ENCODE measurements at regions not wholly inside any gene's neighbourhood (a gene's known extent, or its start where the extent isn't known, plus 50 kb on each side); places are given as distances from the start of the nearest gene placed in this dataset.

DNA sequence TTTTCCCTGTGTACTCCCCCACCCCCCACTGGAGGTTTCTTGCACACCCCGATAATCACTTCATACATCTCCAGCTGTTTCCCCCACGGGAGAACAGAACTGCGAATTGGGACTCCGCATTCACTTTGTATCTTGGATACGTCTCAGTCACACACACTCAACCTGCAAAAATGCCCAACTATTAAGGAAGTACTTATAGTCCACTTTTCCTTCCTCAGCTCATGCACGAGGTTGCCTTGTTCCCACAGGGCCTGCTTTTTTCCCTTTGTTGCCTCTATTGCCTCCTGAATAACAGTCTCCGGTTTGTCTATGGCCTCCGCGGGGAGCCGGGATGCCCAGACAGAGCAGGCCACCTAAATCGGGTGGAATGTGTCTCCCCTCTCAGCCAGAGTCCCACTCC, 282.3 kb downstream of the PYDC2 start:
- DNase-seq, result no peak

- no peak for DNase-seq
Observed at GRCh38 chr3:191750618-191751017, 289.7 kb downstream of the PYDC2 start.

- DNase-seq, result no peak
Observed at GRCh38 chr3:191753196-191753595, 292.2 kb downstream of the PYDC2 start.

DNA sequence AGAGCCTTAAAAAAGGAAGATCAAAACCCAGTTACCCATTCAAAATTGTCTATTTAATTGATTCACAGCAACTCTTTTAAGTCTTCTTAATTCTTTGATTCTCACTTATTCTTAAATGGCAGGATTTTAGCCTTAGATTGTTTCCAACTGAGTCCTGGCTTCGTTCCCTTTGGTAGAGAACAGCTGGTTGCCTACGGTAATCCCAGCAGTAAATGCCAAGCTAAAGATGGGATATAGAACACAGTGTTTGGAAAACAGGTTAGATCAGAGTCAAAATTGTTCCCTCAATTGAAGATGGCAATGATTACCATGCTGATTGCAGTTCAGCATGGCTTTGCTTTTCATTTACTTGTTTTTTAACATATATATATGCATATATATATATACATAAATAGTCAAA, 300.9 kb downstream of the PYDC2 start:
- DNase-seq, result no peak

DNA sequence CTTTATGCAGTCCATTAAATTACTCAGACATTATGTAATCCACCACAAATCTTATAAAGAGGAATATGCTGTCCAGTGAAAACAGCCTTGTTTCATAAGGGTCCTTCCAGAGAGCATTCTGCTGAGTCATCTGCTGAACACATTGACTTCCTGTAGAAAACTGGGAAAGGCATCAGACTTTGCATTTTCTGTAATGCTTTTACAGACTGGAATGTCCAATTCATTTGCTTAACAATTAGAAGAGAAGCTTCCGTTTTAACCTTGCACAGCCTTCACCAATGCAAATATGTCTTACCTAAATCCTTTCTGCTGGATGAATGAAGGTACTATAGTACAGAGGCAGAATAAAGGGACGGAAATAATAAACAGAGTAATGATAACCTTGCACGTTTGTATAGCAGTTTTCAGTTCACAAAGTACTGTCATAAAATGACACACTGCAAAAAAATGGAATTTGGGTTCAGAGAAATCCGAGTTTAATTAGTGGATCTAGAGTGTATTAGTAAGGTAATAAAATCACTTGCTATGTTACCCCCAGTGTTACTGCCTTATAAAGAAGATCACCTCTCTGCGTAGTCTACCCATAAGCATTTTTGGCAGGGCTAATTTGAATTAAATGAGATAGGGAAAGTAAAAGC, 301.5 kb downstream of the PYDC2 start:
- no peak for DNase-seq

DNA sequence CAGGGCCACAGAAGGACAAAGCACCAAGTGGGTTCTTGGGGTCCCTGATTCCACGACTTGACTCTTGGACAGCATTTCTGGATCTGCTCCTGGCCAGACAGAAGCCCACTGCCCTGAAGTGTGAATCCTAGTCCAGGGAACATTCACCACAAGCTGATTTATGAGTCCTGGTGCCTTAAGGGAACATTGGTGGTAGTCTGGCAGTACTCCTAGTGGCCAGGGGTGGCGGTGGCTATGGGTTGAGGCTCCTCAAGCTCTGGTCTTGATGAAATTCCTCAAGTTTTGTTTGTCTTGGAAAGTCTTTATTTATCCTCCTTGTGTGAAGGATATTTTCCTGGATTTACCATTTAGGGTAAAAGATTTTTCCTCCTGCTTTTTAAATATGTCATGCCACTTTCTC, 307.5 kb downstream of the PYDC2 start:
- no peak for DNase-seq

- DNase-seq, result no peak
Observed at GRCh38 chr3:191770541-191770940, 309.6 kb downstream of the PYDC2 start.

DNA sequence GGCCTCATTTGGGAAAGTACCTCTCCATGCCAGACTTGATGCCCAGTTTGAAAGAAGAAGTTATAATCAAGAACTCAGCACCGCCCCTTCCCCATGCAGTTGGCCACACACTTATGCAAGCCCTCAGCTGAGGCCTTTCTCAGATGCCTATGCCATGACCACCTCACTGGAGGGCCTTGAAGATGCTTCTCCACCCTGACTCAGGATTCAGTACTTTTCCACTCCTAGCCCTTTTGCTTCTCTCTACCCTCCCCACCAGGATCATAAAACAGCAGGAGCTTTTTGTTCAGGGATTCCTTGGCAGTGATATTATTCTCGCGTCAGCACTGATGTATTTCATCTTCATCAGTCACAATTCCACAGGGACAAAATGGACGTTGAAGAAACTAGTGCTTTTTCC, 313.5 kb downstream of the PYDC2 start:
- DNase-seq, result no peak

DNA sequence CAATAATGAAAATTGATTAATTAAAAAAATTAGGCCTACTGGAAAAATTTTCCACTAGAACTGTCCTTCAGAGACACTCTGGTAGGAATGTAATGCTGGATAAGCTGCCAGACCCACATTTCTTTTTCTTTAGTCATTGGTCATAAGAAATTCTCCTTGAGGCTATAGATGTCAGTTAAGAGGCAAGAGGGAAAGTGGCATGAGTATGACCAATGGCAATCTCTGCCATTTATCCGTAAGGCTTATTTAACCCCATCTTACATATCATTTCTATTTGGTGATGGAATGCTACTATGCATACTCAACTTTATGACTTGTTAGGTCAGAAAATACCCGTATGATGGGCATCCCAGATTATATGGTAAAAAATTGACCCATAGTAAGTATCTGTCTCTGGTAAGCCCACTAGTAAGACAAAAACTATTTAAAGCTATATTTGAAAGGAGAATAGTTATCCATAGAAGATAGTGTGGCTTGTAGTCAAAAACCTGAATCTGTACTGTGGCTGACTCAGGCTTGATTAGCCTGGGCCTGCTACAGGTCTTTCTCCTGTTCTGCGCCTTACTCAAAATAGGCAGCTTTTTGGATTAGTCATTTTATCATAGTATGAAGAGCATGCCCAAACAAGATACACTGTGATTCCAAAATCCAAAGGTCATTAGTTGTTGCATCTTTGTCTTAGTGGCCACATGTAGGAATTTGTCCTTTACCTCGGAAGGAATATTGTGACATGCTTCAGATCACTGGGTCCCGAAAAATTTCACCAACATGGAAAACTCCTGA, 314.7 kb downstream of the PYDC2 start:
- no peak for DNase-seq

GRCh38 chr3:191781044-191781443, 320.1 kb downstream of the PYDC2 start:
- DNase-seq, result no peak

GRCh38 chr3:191783024-191783423, 322.1 kb downstream of the PYDC2 start:
- DNase-seq, result no peak

DNA sequence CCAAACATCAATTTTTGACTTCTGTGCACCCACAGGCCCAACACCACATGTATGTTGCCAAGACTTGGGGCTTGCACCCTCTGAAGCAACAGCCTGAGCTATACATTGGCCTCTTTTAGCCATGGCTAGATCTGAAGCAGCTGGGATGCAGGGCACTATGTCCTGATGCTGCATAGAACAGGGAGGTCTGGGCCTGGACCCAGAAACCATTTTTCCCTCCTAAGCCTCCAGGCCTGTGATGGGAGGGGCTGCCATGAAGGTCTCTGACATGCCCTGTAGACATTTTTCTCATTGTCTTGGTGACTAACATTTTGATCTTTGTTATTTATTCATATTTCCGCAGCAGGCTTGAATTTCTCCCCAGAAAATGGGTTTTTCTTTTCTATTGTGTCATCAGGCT, 330.0 kb downstream of the PYDC2 start:
- DNase-seq, result no peak

GRCh38 chr3:191792580-191792979, 331.6 kb downstream of the PYDC2 start:
- DNase-seq, result no peak

- no peak for DNase-seq
Observed at GRCh38 chr3:191795196-191795595, 334.2 kb downstream of the PYDC2 start.

DNA sequence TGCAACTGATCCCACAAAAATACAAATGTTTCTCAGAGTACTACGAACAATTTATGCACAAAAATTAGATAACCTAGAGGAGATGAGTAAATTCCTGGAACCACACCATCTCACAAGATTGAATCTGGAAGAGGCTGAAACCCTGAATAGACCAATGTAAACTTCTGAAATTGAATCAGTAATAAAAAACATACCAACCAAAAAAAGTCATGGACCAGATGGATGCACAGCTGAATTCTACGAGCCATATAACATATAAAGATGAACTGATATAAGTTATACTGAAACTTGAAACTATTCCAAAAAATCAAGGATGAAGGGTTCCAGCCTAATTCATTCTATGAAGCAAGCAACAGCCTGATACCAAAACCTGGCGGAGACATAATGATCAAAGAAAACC, 336.3 kb downstream of the PYDC2 start:
- no peak for DNase-seq

DNA sequence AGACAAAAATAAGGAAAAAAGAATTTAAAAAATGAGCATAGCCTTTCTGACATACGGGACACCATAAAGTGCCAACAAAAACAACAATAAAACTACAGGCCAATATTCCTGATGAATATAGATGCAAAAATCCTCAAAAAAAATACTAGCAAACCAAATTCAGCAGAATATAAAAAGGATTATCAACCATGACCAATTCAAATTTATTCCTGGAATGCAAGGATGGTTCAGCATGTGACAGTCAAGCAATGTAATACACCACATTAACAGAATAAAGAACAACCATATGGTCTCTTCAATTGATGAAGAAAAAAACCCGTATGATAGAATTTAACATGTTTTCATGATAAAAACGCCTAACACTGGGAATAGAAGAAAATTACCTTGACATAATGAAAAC, 341.7 kb downstream of the PYDC2 start:
- DNase-seq, result no peak

DNA sequence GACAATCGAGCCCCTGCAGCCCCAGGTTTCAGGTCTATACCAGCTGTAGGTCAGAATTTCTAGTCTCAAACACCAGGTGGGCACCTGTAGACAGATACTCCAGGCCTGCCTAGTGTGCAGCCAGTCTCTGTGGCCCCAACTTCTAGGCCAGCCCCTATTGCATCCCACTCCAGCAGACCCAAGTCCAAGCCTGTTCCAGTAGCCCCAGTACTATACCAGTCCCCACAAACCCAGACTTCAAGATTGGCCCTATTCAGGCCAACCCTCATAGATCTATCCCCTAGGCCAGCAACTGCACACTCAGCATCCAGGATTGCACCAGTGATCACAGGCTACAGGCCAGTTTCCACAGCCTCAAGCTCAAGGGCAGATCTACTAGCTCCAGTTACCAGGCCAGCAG, 344.0 kb downstream of the PYDC2 start:
- no peak for DNase-seq

DNA sequence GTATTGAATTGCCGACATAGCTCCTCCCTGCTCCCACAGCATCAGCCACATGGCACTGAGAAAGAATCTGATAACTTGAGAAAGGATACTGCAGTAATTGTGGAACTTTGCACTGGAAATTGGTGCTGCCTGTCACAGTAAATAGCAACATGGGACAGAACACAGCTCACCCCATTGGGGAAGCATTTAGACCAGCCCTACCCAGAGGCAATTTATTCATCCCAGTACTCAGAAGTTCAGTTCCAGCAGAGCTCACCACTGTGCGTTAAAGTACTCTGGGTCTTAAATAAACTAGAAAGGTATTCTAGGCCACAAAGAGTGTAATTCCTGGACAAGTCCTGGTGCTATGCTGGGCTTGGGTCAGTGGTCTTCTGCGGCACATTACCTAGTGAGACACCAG, 347.1 kb downstream of the PYDC2 start:
- no peak for DNase-seq

DNA sequence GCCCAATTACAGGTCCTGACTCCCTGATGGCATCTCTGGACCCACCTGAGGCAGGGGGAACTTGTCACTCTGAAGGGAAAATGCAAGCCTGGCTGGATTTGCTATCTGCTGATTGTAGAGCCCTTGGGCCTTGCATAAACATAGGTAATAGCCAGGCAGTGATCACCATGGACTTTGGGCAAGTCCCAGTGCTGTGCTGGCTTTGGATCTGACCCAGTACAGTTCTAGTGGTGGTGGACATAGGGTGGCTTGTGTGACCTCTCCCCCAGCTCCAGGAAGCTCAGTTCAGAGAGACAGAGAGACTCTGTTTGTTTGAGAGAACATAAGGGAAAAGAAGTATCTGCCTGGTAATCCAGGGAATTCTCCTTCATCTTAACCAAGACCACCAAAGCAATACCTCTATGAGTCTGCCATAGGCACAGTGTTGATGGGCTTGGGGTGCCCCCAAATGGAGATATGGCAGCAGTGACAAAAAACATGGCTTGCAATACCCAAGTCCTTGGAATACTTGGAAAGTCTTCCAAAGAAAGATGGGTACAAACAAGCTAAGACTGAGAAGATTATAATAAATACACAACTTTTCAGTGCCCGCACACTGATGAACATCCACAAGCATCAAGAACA, 348.5 kb downstream of the PYDC2 start:
- DNase-seq, result no peak

- no peak for DNase-seq
Observed at GRCh38 chr3:191813245-191813644, 352.3 kb downstream of the PYDC2 start.

DNA sequence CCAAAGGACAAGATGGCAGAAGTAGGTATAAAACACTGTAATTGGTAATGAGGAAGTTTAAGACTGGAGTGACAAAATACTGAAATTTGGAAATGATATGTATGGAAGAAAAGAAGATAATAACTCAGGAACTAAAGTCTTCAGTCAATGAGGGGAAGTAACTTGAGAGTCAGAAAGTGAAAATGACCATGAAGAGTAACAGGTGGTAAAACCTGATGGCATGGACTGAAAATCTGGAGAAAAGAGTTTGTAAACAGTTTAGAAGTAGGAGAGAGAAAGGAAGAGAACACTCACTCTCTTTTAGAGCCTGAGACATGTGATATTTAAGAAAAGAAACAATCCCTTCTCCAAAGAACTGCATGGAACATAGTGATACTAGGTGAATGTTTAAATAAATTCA, 387.9 kb downstream of the PYDC2 start:
- DNase-seq, result no peak

GRCh38 chr3:191859531-191859930, 398.6 kb downstream of the PYDC2 start:
- no peak for DNase-seq

DNA sequence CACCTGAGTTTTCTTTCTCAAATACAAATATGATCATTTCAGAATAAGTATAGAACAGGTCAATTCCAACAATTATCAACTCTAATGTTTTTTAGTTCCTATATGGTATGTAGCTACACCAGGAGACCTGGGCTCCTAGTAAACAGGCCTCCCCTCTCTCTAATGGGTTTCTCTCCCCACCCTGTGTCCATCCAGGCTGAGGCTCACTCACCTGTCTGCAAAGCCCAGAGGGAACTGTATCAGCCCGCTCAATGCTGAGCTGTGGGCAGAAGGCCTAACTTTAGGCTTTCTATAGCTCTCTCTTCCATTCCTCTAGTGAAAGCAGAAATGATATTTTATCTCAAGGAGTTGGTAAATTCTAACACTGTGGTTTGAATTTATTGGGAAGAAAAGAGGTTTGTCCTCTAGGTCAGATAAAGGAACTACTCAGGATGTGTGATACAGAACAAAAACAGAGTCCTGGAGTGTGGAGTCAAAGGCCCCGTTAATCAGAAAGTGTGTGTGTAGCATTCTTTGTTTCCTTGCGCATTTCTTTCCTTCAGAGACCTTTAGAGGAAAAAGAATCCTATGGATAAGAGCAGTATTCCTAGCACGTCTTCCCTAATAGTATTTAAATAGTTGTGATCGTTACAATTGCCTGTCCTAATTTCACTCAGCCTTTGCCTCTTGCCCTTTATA, 408.9 kb downstream of the PYDC2 start:
- no peak for DNase-seq

DNA sequence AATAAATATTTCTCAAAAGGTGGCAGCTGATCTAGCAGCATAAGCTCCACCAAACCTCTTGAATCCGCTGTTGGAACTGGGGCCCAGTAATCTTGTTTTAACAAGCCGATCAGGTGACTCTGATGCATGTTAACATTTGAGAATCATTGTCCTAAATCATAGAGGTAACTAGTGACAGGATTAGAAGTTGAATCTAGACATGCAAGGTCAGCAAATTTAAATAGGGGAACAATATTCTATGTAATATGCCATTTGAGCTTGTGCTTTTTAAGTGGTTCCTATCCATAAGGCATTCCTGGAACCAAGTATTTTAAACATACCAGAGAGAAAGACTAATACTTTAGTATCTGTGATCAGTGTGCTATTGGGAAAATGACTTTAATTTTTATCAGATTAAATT, 412.8 kb downstream of the PYDC2 start:
- DNase-seq, result no peak

All from NCI-H146 (cell line).